Suprapubic skin (tissue), 4 donors: ENCODE measurements at regions not wholly inside any gene's neighbourhood (a gene's known extent, or its start where the extent isn't known, plus 50 kb on each side); places are given as distances from the start of the nearest gene placed in this dataset.

Experiments used
- CTCF ChIP-seq, 2 donors: fragments of 200-600 bp in 1 of 2; fragments of 450-650 bp in 1 of 2; sonication (generic) in 1 of 2; IDR thresholded peaks; one replicate each; pipeline ENCODE4 v1.5.1; 2016 to 2019; ENCODE audit warnings: antibody characterized with exemption in 2 of 2, mild to moderate bottlenecking in 1 of 2, moderate library complexity in 1 of 2
- POLR2A ChIP-seq, 2 donors: fragments of 450-650 bp; IDR thresholded peaks; one replicate each; pipeline ENCODE4 v1.6.1; 2017; ENCODE audit warnings: antibody characterized with exemption in 2 of 2, mild to moderate bottlenecking in 2 of 2, moderate library complexity in 2 of 2
- POLR2AphosphoS5 ChIP-seq, 3 donors: sonication (generic); formaldehyde crosslinking; IDR thresholded peaks; one replicate each; pipeline ENCODE4 v1.6.1; 2017; ENCODE audit warnings: antibody characterized with exemption in 3 of 3

GRCh38 chr1:114232691-114233090 lies 79.0 kb upstream of the SYT6 start:
- TF ChIP-seq CTCF (IDR thresholded peaks at IDR 0.05) (no peak), POLR2A (IDR thresholded peaks at IDR 0.05) (no peak), POLR2AphosphoS5 (IDR thresholded peaks at IDR 0.05) (no peak)
